ENCODE measurements at regions not wholly inside any gene's neighbourhood (a gene's known extent, or its start where the extent isn't known, plus 50 kb on each side); places are given as distances from the start of the nearest gene placed in this dataset.

GRCh38 chr3:68468695-68469375 lies 463.5 kb downstream of the TAFA4 start:
- H3K27me3 ChIP-seq: no peaks in the 10 kb centered on the region
- no peak overlapping the region for H3K4me3 ChIP-seq
- H3K9ac ChIP-seq (ENCODE audit: low read depth in 2 of 2, low read length in 2 of 2): no peak overlapping the region
- no peak for TF ChIP-seq CTCF (IDR thresholded peaks at IDR 0.05)
- H3K9me3 ChIP-seq: no peaks in the 10 kb centered on the region
- DNase-seq: no peak
- no peaks in the 10 kb centered on the region for H3K36me3 ChIP-seq
- no peak overlapping the region for H3K27ac ChIP-seq
- intact Hi-C loops (cut with DNase I): no loop called here
- H3K4me1 ChIP-seq: no peaks in the 10 kb centered on the region

GRCh38 chr3:68467465-68467864 lies 464.9 kb downstream of the TAFA4 start:
- TF ChIP-seq CTCF (IDR thresholded peaks at IDR 0.05): no peak
- Histone ChIP-seq H3K27ac (no peak overlapping the region), H3K27me3 (no peaks in the 10 kb centered on the region), H3K9me3 (no peaks in the 10 kb centered on the region), H3K9ac (ENCODE audit: low read depth in 2 of 2, low read length in 2 of 2) (no peak overlapping the region), H3K4me3 (no peak overlapping the region), H3K4me1 (no peaks in the 10 kb centered on the region), H3K36me3 (no peaks in the 10 kb centered on the region)
- no peak for DNase-seq
- intact Hi-C loops (cut with DNase I): no loop called here

- Histone ChIP-seq H3K9ac (ENCODE audit: low read depth in 2 of 2, low read length in 2 of 2) (no peak overlapping the region), H3K9me3 (no peaks in the 10 kb centered on the region), H3K27me3 (no peaks in the 10 kb centered on the region), H3K4me3 (no peak overlapping the region), H3K36me3 (no peaks in the 10 kb centered on the region), H3K4me1 (no peaks in the 10 kb centered on the region), H3K27ac (no peak overlapping the region)
- intact Hi-C loops (cut with DNase I): no loop called here
- no peak for DNase-seq
- TF ChIP-seq CTCF (IDR thresholded peaks at IDR 0.05): no peak
Observed at GRCh38 chr3:68458581-68458980, 473.8 kb downstream of the TAFA4 start.

GRCh38 chr3:68448510-68449383 lies 483.6 kb downstream of the TAFA4 start:
- no peaks in the 10 kb centered on the region for H3K36me3 ChIP-seq
- H3K27ac ChIP-seq: no peak overlapping the region
- intact Hi-C loops (cut with DNase I): no loop called here
- no peak overlapping the region for H3K4me3 ChIP-seq
- no peak overlapping the region for H3K9ac ChIP-seq (ENCODE audit: low read depth in 2 of 2, low read length in 2 of 2)
- H3K27me3 ChIP-seq: no peaks in the 10 kb centered on the region
- no peak for DNase-seq
- H3K9me3 ChIP-seq: no peaks in the 10 kb centered on the region
- H3K4me1 ChIP-seq: no peaks in the 10 kb centered on the region
- no peak for TF ChIP-seq CTCF (IDR thresholded peaks at IDR 0.05)

GRCh38 chr3:68447885-68448284 lies 484.5 kb downstream of the TAFA4 start:
- intact Hi-C loops (cut with DNase I): no loop called here
- no peak overlapping the region for H3K4me3 ChIP-seq
- H3K9ac ChIP-seq (ENCODE audit: low read depth in 2 of 2, low read length in 2 of 2): no peak overlapping the region
- no peaks in the 10 kb centered on the region for H3K9me3 ChIP-seq
- no peaks in the 10 kb centered on the region for H3K27me3 ChIP-seq
- H3K27ac ChIP-seq: no peak overlapping the region
- TF ChIP-seq CTCF (IDR thresholded peaks at IDR 0.05): no peak
- H3K36me3 ChIP-seq: no peaks in the 10 kb centered on the region
- DNase-seq: no peak
- no peaks in the 10 kb centered on the region for H3K4me1 ChIP-seq

Measured in colonic mucosa (tissue), 4 donors.